Keratinocyte (primary cell): ENCODE measurements at regions not wholly inside any gene's neighbourhood (a gene's known extent, or its start where the extent isn't known, plus 50 kb on each side); places are given as distances from the start of the nearest gene placed in this dataset.

Experiments used
- DNase-seq: peaks from one replicate; pipeline ENCODE4 v3.0.0-alpha.2; 2011; ENCODE audit warnings: low read depth, missing footprints, low spot score
- FAIRE-seq: peaks from 2 replicates; lab custom pipeline; 2011; peaks lifted over from hg19 to GRCh38; lab: Jason Lieb, UNC
- H2AFZ ChIP-seq: 2 replicates; pipeline ENCODE4 v1.6.0; 2012; ENCODE audit warnings: low read length, control low read depth, inconsistent platforms; ENCODE audit not compliant: control insufficient read depth
- H3K27ac ChIP-seq: 2 replicates; pipeline ENCODE4 v1.5.1; 2011; ENCODE audit warnings: low read length; ENCODE audit not compliant: control insufficient read depth, insufficient read depth
- H3K27me3 ChIP-seq: 3 replicates; pipeline ENCODE4 v1.6.0; 2011; ENCODE audit warnings: low read length; ENCODE audit not compliant: control insufficient read depth, insufficient read depth; ENCODE audit errors: extremely low read depth
- H3K36me3 ChIP-seq, 2 experiments: 2 replicates in 1 of 2; 3 replicates in 1 of 2; pipeline ENCODE4 v1.5.1; 2011; ENCODE audit warnings: low read length in 2 of 2, mild to moderate bottlenecking in 1 of 2; ENCODE audit not compliant: control insufficient read depth in 2 of 2, insufficient read depth in 2 of 2; ENCODE audit errors: extremely low read depth in 1 of 2
- H3K4me1 ChIP-seq: 3 replicates; pipeline ENCODE4 v1.5.1; 2011; ENCODE audit warnings: low read length; ENCODE audit not compliant: control insufficient read depth, insufficient read depth; ENCODE audit errors: extremely low read depth
- H3K4me2 ChIP-seq: 3 replicates; pipeline ENCODE4 v1.6.0; 2011; ENCODE audit warnings: low read depth, low read length; ENCODE audit not compliant: control insufficient read depth, insufficient read depth; ENCODE audit errors: extremely low read depth
- H3K4me3 ChIP-seq, 3 experiments: fragments of 200-600 bp in 1 of 3; sonication (generic) in 1 of 3; 2 replicates in 2 of 3; 3 replicates in 1 of 3; pipeline ENCODE4 v1.5.1; 2011 to 2016; ENCODE audit warnings: low read length in 3 of 3, mild to moderate bottlenecking in 3 of 3, control low read depth in 2 of 3, inconsistent platforms in 1 of 3, low read depth in 1 of 3, mixed read lengths in 1 of 3, mixed run types in 1 of 3, moderate library complexity in 1 of 3; ENCODE audit not compliant: control insufficient read depth in 2 of 3, insufficient read depth in 2 of 3; ENCODE audit errors: extremely low read depth in 1 of 3
- H3K79me2 ChIP-seq: 2 replicates; pipeline ENCODE4 v1.6.0; 2012; ENCODE audit warnings: low read length; ENCODE audit not compliant: control insufficient read depth, insufficient read depth
- H3K9ac ChIP-seq: 3 replicates; pipeline ENCODE4 v1.6.0; 2011; ENCODE audit warnings: low read length; ENCODE audit not compliant: control insufficient read depth, insufficient read depth; ENCODE audit errors: extremely low read depth
- H3K9me1 ChIP-seq: 3 replicates; pipeline ENCODE4 v1.6.0; 2011; ENCODE audit warnings: low read length; ENCODE audit not compliant: control insufficient read depth, insufficient read depth; ENCODE audit errors: extremely low read depth
- H3K9me3 ChIP-seq: 2 replicates; pipeline ENCODE4 v1.5.1; 2012; ENCODE audit warnings: low read depth, low read length; ENCODE audit not compliant: control insufficient read depth
- H4K20me1 ChIP-seq: 3 replicates; pipeline ENCODE4 v1.6.0; 2011; ENCODE audit warnings: low read length; ENCODE audit not compliant: control insufficient read depth, insufficient read depth; ENCODE audit errors: extremely low read depth
- EZH2 ChIP-seq: IDR thresholded peaks from one replicate; pipeline ENCODE4 v1.6.1; 2012; ENCODE audit warnings: inconsistent platforms, mild to moderate bottlenecking, low read length, moderate library complexity
- dilution Hi-C: fragments of 300-500 bp; cut with MboI; formaldehyde crosslinking; loops from one replicate; pipeline ENCODE4 v1.7.0; 2020; ENCODE audit warnings: low sequenced_read_pairs; ENCODE audit not compliant: extremely low pct_ligation_motif_present
- TF ChIP-seq, protein P1 (sequence below), 3 experiments: IDR thresholded peaks in 1 of 3; conservative IDR thresholded peaks in 1 of 3; optimal IDR thresholded peaks in 1 of 3; 2 replicates in 2 of 3; 3 replicates in 1 of 3; pipeline versions ENCODE3 to v1.5.1; 2011; ENCODE audit warnings: low read length in 3 of 3, mild to moderate bottlenecking in 3 of 3, moderate library complexity in 2 of 3, control low read depth in 1 of 3, inconsistent platforms in 1 of 3; ENCODE audit not compliant: insufficient read depth in 2 of 3; ENCODE audit errors: extremely low read depth in 1 of 3

DNA sequence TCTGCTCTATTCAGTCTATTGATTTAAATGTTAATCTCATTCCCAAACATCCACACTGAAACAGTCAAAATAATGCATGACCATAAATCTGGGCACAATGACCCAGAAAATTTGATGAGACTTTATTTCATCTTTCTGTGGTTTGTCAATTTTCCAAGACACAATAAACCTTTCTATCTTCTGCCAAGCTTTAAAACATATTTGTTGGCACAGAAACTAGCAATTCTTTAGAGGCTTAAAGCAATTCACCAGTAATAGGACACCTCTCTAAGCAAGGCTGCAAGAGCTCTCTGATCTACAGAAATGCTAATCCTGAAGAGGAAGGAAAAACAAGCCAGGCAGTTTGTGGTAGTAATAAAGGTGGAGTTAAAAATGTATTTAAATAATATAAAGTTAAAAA is 113.7 kb downstream of the FCRL5 start:
- Histone ChIP-seq H4K20me1 (no peaks in the 10 kb centered on the region), H3K4me3 (no peak overlapping the region), H3K4me2 (no peak overlapping the region), H3K4me1 (no peaks in the 10 kb centered on the region), H3K79me2 (no peaks in the 10 kb centered on the region), H3K27me3 (no peaks in the 10 kb centered on the region), H3K9me3 (no peaks in the 10 kb centered on the region), H3K9ac (no peak overlapping the region), H3K27ac (no peak overlapping the region), H2AFZ (no peak overlapping the region), H3K9me1 (no peaks in the 10 kb centered on the region), H3K36me3 (no peaks in the 10 kb centered on the region)
- no peak for FAIRE-seq
- dilution Hi-C loops = no loop called here
- no peak for TF ChIP-seq EZH2
- no peak for DNase-seq

DNA sequence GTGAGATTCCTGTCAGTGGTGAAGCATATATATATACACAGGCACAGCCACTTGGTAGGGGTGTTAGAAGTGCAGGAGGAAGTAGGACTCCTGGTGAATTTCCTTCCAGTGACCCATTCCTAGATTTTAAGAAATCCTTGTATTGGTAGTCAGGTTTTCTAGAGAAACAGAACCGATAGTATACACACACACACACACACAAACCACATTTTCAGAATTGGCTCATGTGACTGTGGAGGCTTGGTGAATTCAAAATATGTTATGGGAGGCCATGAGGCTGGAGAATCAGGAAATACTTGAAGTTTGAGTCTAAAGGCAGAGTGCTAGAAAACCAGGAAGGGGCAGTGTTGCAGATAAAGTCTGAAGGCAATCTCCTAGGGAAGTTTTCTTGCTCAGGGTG is 114.2 kb downstream of the FCRL5 start:
- Histone ChIP-seq H3K9ac (no peak overlapping the region), H3K9me1 (no peaks in the 10 kb centered on the region), H3K27me3 (no peaks in the 10 kb centered on the region), H3K4me2 (no peak overlapping the region), H3K4me3 (no peak overlapping the region), H3K4me1 (no peaks in the 10 kb centered on the region), H3K9me3 (no peaks in the 10 kb centered on the region), H4K20me1 (no peaks in the 10 kb centered on the region), H2AFZ (no peak overlapping the region), H3K79me2 (no peaks in the 10 kb centered on the region), H3K36me3 (no peaks in the 10 kb centered on the region), H3K27ac (no peak overlapping the region)
- dilution Hi-C loops = no loop called here
- no peak for DNase-seq
- TF ChIP-seq, protein P1, sequence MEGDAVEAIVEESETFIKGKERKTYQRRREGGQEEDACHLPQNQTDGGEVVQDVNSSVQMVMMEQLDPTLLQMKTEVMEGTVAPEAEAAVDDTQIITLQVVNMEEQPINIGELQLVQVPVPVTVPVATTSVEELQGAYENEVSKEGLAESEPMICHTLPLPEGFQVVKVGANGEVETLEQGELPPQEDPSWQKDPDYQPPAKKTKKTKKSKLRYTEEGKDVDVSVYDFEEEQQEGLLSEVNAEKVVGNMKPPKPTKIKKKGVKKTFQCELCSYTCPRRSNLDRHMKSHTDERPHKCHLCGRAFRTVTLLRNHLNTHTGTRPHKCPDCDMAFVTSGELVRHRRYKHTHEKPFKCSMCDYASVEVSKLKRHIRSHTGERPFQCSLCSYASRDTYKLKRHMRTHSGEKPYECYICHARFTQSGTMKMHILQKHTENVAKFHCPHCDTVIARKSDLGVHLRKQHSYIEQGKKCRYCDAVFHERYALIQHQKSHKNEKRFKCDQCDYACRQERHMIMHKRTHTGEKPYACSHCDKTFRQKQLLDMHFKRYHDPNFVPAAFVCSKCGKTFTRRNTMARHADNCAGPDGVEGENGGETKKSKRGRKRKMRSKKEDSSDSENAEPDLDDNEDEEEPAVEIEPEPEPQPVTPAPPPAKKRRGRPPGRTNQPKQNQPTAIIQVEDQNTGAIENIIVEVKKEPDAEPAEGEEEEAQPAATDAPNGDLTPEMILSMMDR (optimal IDR thresholded peaks at IDR 0.05 in 1 of 3, IDR thresholded peaks at IDR 0.05 in 1 of 3, conservative IDR thresholded peaks at IDR 0.05 in 1 of 3; ENCODE audit: extremely low read depth in 1 of 3, insufficient read depth in 2 of 3, low read length in 3 of 3) = no peak
- TF ChIP-seq EZH2 = no peak
- no peak for FAIRE-seq

DNA sequence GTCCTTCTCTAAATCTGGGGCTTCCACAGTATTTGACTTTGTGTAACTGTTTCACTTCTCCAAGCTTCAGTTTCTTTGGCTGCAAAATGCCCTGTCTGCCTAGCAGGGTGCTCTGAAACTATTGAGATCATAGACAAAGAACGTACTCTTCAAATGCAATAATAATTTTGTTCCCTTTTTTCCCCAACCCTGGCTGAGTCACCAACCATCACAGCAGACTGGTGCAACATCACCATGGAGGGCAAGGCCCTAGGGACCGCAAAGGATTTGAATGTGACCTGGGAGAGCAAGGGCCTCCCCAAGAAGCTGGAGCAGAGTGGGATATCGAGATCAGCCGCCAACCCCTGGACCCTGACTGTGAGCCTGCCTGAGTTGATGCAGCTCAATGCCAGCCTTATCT is 115.0 kb downstream of the FCRL5 start:
- no peak overlapping the region for H3K9ac ChIP-seq
- FAIRE-seq (no peak), DNase-seq (no peak)
- H3K36me3 ChIP-seq = no peaks in the 10 kb centered on the region
- no peaks in the 10 kb centered on the region for H4K20me1 ChIP-seq
- no peak overlapping the region for H3K4me2 ChIP-seq
- H3K4me3 ChIP-seq = no peak overlapping the region
- no peaks in the 10 kb centered on the region for H3K4me1 ChIP-seq
- H3K9me3 ChIP-seq = no peaks in the 10 kb centered on the region
- TF ChIP-seq EZH2 = no peak
- TF ChIP-seq, protein P1 (optimal IDR thresholded peaks at IDR 0.05 in 1 of 3, IDR thresholded peaks at IDR 0.05 in 1 of 3, conservative IDR thresholded peaks at IDR 0.05 in 1 of 3; ENCODE audit: extremely low read depth in 1 of 3, insufficient read depth in 2 of 3, low read length in 3 of 3) = no peak
- no peaks in the 10 kb centered on the region for H3K79me2 ChIP-seq
- dilution Hi-C loops = no loop called here
- H2AFZ ChIP-seq = no peak overlapping the region
- no peaks in the 10 kb centered on the region for H3K27me3 ChIP-seq
- H3K27ac ChIP-seq = no peak overlapping the region
- no peaks in the 10 kb centered on the region for H3K9me1 ChIP-seq
